Liver (tissue), 3 donors: ENCODE measurements at regions not wholly inside any gene's neighbourhood (a gene's known extent, or its start where the extent isn't known, plus 50 kb on each side); places are given as distances from the start of the nearest gene placed in this dataset.

Experiments used
- ATF3 ChIP-seq: IDR thresholded peaks from 2 replicates; pipeline ENCODE4 v1.6.1; 2016; ENCODE audit warnings: antibody characterized with exemption
- FOXA1 ChIP-seq: IDR thresholded peaks from 2 replicates; pipeline ENCODE4 v1.6.1; 2016; ENCODE audit warnings: antibody characterized with exemption
- GABPA ChIP-seq, 2 donors: IDR thresholded peaks in 1 of 2; conservative IDR thresholded peaks in 1 of 2; 2 replicates each; pipeline ENCODE4 v1.6.1; 2016; ENCODE audit warnings: antibody characterized with exemption in 2 of 2, mild to moderate bottlenecking in 1 of 2, moderate library complexity in 1 of 2
- RAD21 ChIP-seq, 2 donors: IDR thresholded peaks; 2 replicates each; pipeline ENCODE4 v1.6.1; 2016; ENCODE audit warnings: antibody characterized with exemption in 2 of 2, mild to moderate bottlenecking in 2 of 2
- RXRA ChIP-seq, 2 donors: IDR thresholded peaks; 2 replicates each; pipeline ENCODE4 v1.6.1; 2017 to 2018; ENCODE audit warnings: antibody characterized with exemption in 2 of 2, mild to moderate bottlenecking in 1 of 2
- SP1 ChIP-seq: IDR thresholded peaks from 2 replicates; pipeline ENCODE4 v1.6.1; 2018; ENCODE audit warnings: antibody characterized with exemption, mild to moderate bottlenecking
- TF ChIP-seq, protein P1 (sequence below): fragments of 150-350 bp; IDR thresholded peaks from 2 replicates; pipeline ENCODE4 v1.5.1; 2017; ENCODE audit warnings: improper control_type of control experiment, low read depth, low read length; ENCODE audit not compliant: missing input control
- donor health status: healthy.
- donor health status: healthy.

GRCh38 chr13:106089261-106089980, 446.0 kb downstream of the EFNB2 start:
- TF ChIP-seq, protein P1, sequence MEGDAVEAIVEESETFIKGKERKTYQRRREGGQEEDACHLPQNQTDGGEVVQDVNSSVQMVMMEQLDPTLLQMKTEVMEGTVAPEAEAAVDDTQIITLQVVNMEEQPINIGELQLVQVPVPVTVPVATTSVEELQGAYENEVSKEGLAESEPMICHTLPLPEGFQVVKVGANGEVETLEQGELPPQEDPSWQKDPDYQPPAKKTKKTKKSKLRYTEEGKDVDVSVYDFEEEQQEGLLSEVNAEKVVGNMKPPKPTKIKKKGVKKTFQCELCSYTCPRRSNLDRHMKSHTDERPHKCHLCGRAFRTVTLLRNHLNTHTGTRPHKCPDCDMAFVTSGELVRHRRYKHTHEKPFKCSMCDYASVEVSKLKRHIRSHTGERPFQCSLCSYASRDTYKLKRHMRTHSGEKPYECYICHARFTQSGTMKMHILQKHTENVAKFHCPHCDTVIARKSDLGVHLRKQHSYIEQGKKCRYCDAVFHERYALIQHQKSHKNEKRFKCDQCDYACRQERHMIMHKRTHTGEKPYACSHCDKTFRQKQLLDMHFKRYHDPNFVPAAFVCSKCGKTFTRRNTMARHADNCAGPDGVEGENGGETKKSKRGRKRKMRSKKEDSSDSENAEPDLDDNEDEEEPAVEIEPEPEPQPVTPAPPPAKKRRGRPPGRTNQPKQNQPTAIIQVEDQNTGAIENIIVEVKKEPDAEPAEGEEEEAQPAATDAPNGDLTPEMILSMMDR: no peak
- TF ChIP-seq GABPA (IDR thresholded peaks at IDR 0.05 in 1 of 2, conservative IDR thresholded peaks at IDR 0.05 in 1 of 2) (no peak), ATF3 (no peak), FOXA1 (no peak), RXRA (IDR thresholded peaks at IDR 0.05) (no peak), RAD21 (IDR thresholded peaks at IDR 0.05) (no peak), SP1 (no peak)
